WERI-Rb-1 (cell line): ENCODE measurements at regions not wholly inside any gene's neighbourhood (a gene's known extent, or its start where the extent isn't known, plus 50 kb on each side); places are given as distances from the start of the nearest gene placed in this dataset.
A peak's percentile ranks its signal among the peaks of the same experiment; 100 is the strongest.
"Not testable (repeated sequence)": the region's sequence is repeated elsewhere in the genome, so short reads cannot be mapped to it uniquely, and the experiment has no call there.

ENCODE experiments used
- DNase-seq: peaks from one replicate; pipeline ENCODE4 v3.0.0-alpha.2; 2020
- H3K27ac ChIP-seq: fragments of 250-450 bp; sonication (Bioruptor Pico); 2 replicates; pipeline ENCODE4 v1.5.1; 2020; ENCODE audit warnings: mild to moderate bottlenecking, moderate library complexity
- H3K27me3 ChIP-seq: fragments of 250-450 bp; sonication (Bioruptor Pico); 2 replicates; pipeline ENCODE4 v1.5.1; 2021; ENCODE audit warnings: mild to moderate bottlenecking, low read depth, moderate library complexity; ENCODE audit not compliant: insufficient read depth, severe bottlenecking
- H3K36me3 ChIP-seq: fragments of 250-450 bp; sonication (Bioruptor Pico); 2 replicates; pipeline ENCODE4 v1.5.1; 2020; ENCODE audit warnings: mild to moderate bottlenecking, moderate library complexity
- H3K4me3 ChIP-seq: 2 replicates; pipeline ENCODE4 v1.5.1; 2011; ENCODE audit warnings: low read depth, mild to moderate bottlenecking, control low read depth, low read length
- H3K9me3 ChIP-seq: fragments of 250-450 bp; sonication (Bioruptor Pico); 2 replicates; pipeline ENCODE4 v1.5.1; 2021; ENCODE audit warnings: mild to moderate bottlenecking, moderate library complexity; ENCODE audit not compliant: severe bottlenecking
- CTCF ChIP-seq: IDR thresholded peaks from 2 replicates; pipeline ENCODE4 v1.5.1; 2011; ENCODE audit warnings: low read depth, mild to moderate bottlenecking, control low read depth, inconsistent platforms, low read length

GRCh38 chr22:15772337-15772736 lies 82.5 kb downstream of the POTEH start:
- H3K9me3 ChIP-seq, H3K36me3 ChIP-seq, DNase-seq, H3K4me3 ChIP-seq, H3K27ac ChIP-seq, H3K27me3 ChIP-seq: not testable (repeated sequence)

DNA sequence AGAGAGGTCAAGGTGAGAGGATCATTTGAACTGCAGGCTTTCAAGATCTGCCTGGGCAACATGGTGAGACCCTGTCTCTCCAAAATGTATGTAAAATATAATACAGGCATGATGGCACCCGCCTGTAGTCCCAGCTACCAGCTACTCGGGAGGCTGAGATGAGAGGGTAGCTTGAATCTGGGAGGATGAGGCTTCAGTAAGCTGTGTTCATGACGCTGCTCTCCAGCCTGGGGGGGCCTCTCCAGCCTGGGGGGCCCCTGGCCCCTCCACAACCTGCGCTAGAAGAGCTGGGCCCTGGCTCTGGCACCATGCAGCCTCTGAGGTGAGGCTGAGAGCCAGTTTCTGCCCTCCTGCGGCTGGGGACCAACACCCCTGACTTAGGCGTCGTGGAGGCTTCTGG lies 85.3 kb downstream of the POTEH start:
- not testable (repeated sequence) for H3K27me3 ChIP-seq, H3K36me3 ChIP-seq, H3K4me3 ChIP-seq, H3K9me3 ChIP-seq, DNase-seq, H3K27ac ChIP-seq

- H3K9me3 ChIP-seq, H3K27me3 ChIP-seq, H3K36me3 ChIP-seq, H3K27ac ChIP-seq, H3K4me3 ChIP-seq: not testable (repeated sequence)
- peak; percentile 25; the same call in 1 of the 2 replicates for TF ChIP-seq CTCF
- peak; percentile 33 for DNase-seq
These were observed 86.1 kb downstream of the POTEH start for GRCh38 chr22:15775670-15776669.

- not testable (repeated sequence) for H3K27me3 ChIP-seq, H3K4me3 ChIP-seq, H3K36me3 ChIP-seq, H3K9me3 ChIP-seq, H3K27ac ChIP-seq, DNase-seq
These were observed 86.9 kb downstream of the POTEH start for GRCh38 chr22:15776727-15777126.

DNA sequence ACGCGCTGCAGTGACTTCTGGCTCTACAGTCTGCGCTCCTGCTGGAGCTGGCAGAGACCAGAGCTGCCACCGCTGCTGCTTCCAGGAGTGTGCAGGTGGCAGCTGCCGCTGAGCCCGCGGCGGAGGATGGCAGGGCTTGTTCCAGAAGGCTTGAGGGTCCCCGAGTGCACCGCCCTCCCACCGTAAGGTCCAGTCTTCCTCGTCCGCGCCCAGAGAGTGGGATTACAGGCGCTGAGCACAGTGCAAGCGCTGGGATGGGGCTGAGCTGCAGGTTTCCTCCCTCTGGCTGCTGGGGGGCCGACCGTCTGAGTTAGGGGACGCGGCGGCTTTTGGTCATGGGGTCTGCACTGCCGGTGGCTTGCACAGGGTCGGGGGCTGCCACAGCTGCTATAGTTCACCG lies 87.3 kb downstream of the POTEH start:
- H3K27me3 ChIP-seq, H3K36me3 ChIP-seq, DNase-seq, H3K9me3 ChIP-seq, H3K4me3 ChIP-seq, H3K27ac ChIP-seq: not testable (repeated sequence)

- not testable (repeated sequence) for H3K27ac ChIP-seq, DNase-seq, H3K4me3 ChIP-seq
These were observed 87.7 kb downstream of the POTEH start for GRCh38 chr22:15777557-15777956.

GRCh38 chr22:15778366-15778765 lies 88.5 kb downstream of the POTEH start:
- H3K27ac ChIP-seq, H3K9me3 ChIP-seq: not testable (repeated sequence)

More at GRCh38 chr22:15777557-15777956, 87.7 kb downstream of the POTEH start:
- H3K36me3 ChIP-seq, H3K27me3 ChIP-seq, H3K9me3 ChIP-seq: not testable (repeated sequence)

DNA sequence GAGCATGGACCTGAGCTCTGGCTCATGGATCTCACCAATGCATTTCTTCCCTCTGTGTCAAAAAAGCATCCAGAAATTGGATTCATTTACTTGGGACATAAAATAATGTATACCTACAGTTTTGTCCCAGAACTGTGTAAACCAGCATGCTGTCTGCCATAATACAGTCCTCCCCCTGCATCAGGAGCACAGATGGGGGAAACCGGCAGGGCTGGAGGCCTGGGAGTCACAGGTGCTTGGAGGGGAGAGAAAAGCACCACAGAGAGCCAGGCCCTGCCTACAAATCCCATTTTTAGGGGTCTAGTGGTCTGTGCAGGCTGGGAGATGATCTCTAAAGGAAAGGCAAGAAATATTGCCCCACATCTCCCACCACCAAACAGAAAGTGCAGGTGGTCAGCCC lies 91.8 kb downstream of the POTEH start:
- not testable (repeated sequence) for DNase-seq, H3K27me3 ChIP-seq, H3K9me3 ChIP-seq, H3K27ac ChIP-seq, H3K36me3 ChIP-seq, H3K4me3 ChIP-seq

More at GRCh38 chr22:15778366-15778765, 88.5 kb downstream of the POTEH start:
- DNase-seq, H3K27me3 ChIP-seq, H3K36me3 ChIP-seq, H3K4me3 ChIP-seq: not testable (repeated sequence)

DNA sequence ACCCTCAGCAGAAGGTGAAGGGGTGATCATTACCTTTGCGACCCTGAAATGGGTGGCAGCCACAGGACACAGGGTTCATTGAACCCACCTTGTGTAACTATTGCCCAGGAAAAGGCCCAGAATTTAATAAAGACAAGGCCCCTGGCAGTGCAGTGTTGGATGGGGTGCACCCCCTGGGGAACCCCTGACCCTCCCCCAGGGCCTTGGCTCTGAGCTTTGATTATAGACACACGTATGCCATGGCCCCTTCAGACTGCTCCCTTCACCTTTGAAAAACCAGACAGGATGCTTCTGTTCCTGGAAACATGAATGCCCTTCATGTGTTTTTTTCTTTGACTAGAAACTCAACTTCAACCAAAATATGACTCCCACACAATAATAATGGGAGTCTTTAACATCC lies 93.1 kb downstream of the POTEH start:
- not testable (repeated sequence) for H3K36me3 ChIP-seq, H3K27me3 ChIP-seq, DNase-seq, H3K27ac ChIP-seq, H3K9me3 ChIP-seq, H3K4me3 ChIP-seq

GRCh38 chr22:15784383-15785085 lies 94.7 kb downstream of the POTEH start:
- H3K9me3 ChIP-seq, H3K27me3 ChIP-seq, H3K27ac ChIP-seq, DNase-seq, H3K4me3 ChIP-seq, H3K36me3 ChIP-seq: not testable (repeated sequence)

- H3K36me3 ChIP-seq, H3K27me3 ChIP-seq, H3K4me3 ChIP-seq, H3K27ac ChIP-seq, DNase-seq, H3K9me3 ChIP-seq: not testable (repeated sequence)
These were observed 97.3 kb downstream of the POTEH start for GRCh38 chr22:15786942-15787733.

GRCh38 chr22:15791557-15791956 lies 101.7 kb downstream of the POTEH start:
- H3K27ac ChIP-seq, H3K9me3 ChIP-seq, H3K27me3 ChIP-seq, H3K4me3 ChIP-seq, H3K36me3 ChIP-seq, DNase-seq: not testable (repeated sequence)

- not testable (repeated sequence) for H3K27me3 ChIP-seq, H3K9me3 ChIP-seq, H3K4me3 ChIP-seq, H3K27ac ChIP-seq, DNase-seq, H3K36me3 ChIP-seq
These were observed 110.1 kb downstream of the POTEH start for GRCh38 chr22:15799935-15800334.
